ENCODE measurements at regions not wholly inside any gene's neighbourhood (a gene's known extent, or its start where the extent isn't known, plus 50 kb on each side); places are given as distances from the start of the nearest gene placed in this dataset.

GRCh38 chr2:128564551-128564950 is 245.9 kb upstream of the HS6ST1 start:
- H3K4me3 ChIP-seq (ENCODE audit: low read depth, low read length), result no peak overlapping the region
- no peak for TF ChIP-seq CTCF (IDR thresholded peaks at IDR 0.05; ENCODE audit: insufficient read depth, low read length)
- no peak for DNase-seq (ENCODE audit: low read depth)

GRCh38 chr2:128565441-128565840 is 246.8 kb upstream of the HS6ST1 start:
- TF ChIP-seq CTCF (IDR thresholded peaks at IDR 0.05; ENCODE audit: insufficient read depth, low read length), result no peak
- no peak for DNase-seq (ENCODE audit: low read depth)
- H3K4me3 ChIP-seq (ENCODE audit: low read depth, low read length), result no peak overlapping the region

GRCh38 chr2:128566671-128567070 is 248.0 kb upstream of the HS6ST1 start:
- no peak for TF ChIP-seq CTCF (IDR thresholded peaks at IDR 0.05; ENCODE audit: insufficient read depth, low read length)
- H3K4me3 ChIP-seq (ENCODE audit: low read depth, low read length), result no peak overlapping the region
- DNase-seq (ENCODE audit: low read depth), result no peak

- no peak overlapping the region for H3K4me3 ChIP-seq (ENCODE audit: low read depth, low read length)
- no peak for TF ChIP-seq CTCF (IDR thresholded peaks at IDR 0.05; ENCODE audit: insufficient read depth, low read length)
- no peak for DNase-seq (ENCODE audit: low read depth)
Observed at GRCh38 chr2:128568106-128568505, 249.4 kb upstream of the HS6ST1 start.

- no peak for DNase-seq (ENCODE audit: low read depth)
- H3K4me3 ChIP-seq (ENCODE audit: low read depth, low read length), result no peak overlapping the region
- TF ChIP-seq CTCF (IDR thresholded peaks at IDR 0.05; ENCODE audit: insufficient read depth, low read length), result no peak
Observed at GRCh38 chr2:128573116-128573515, 254.4 kb upstream of the HS6ST1 start.

- no peak for TF ChIP-seq CTCF (IDR thresholded peaks at IDR 0.05; ENCODE audit: insufficient read depth, low read length)
- no peak overlapping the region for H3K4me3 ChIP-seq (ENCODE audit: low read depth, low read length)
- no peak for DNase-seq (ENCODE audit: low read depth)
Observed at GRCh38 chr2:128573531-128573930, 254.9 kb upstream of the HS6ST1 start.

- no peak for DNase-seq (ENCODE audit: low read depth)
- no peak overlapping the region for H3K4me3 ChIP-seq (ENCODE audit: low read depth, low read length)
- TF ChIP-seq CTCF (IDR thresholded peaks at IDR 0.05; ENCODE audit: insufficient read depth, low read length), result no peak
Observed at GRCh38 chr2:128577141-128577930, 258.7 kb upstream of the HS6ST1 start.

All from fibroblast of the aortic adventitia (primary cell).